Omental fat pad (tissue), 3 donors: ENCODE measurements at regions not wholly inside any gene's neighbourhood (a gene's known extent, or its start where the extent isn't known, plus 50 kb on each side); places are given as distances from the start of the nearest gene placed in this dataset.

ENCODE experiments used
- ATAC-seq: fragments of 150-250 bp; one replicate; pipeline ENCODE4 v1.9.1; 2016; ENCODE audit warnings: mild to moderate bottlenecking, moderate library complexity; ENCODE audit not compliant: low FRiP score
- DNase-seq: peaks from one replicate; pipeline ENCODE4 v3.0.0-alpha.2; 2019; ENCODE audit warnings: low spot score
- CTCF ChIP-seq, 3 donors: fragments of 450-650 bp; IDR thresholded peaks; one replicate each; pipeline ENCODE4 v1.5.1; 2016 to 2017; ENCODE audit warnings: antibody characterized with exemption in 3 of 3, mild to moderate bottlenecking in 3 of 3, moderate library complexity in 2 of 3

- no peak for ATAC-seq
- TF ChIP-seq CTCF (IDR thresholded peaks at IDR 0.05), result no peak
- DNase-seq, result no peak
Observed at GRCh38 chr10:14384915-14385314, 54.2 kb upstream of the FRMD4A start.

GRCh38 chr10:14384116-14384730, 53.5 kb upstream of the FRMD4A start:
- DNase-seq (no peak), ATAC-seq (no peak)
- TF ChIP-seq CTCF (IDR thresholded peaks at IDR 0.05), result no peak

GRCh38 chr10:14383266-14383665, 52.5 kb upstream of the FRMD4A start:
- ATAC-seq (no peak), DNase-seq (no peak)
- no peak for TF ChIP-seq CTCF (IDR thresholded peaks at IDR 0.05)

GRCh38 chr10:14382531-14382930, 51.8 kb upstream of the FRMD4A start:
- ATAC-seq, result no peak
- DNase-seq, result no peak
- TF ChIP-seq CTCF (IDR thresholded peaks at IDR 0.05), result no peak

GRCh38 chr10:14382022-14382421, 51.3 kb upstream of the FRMD4A start:
- no peak for DNase-seq
- ATAC-seq, result no peak
- TF ChIP-seq CTCF (IDR thresholded peaks at IDR 0.05), result no peak

GRCh38 chr10:14381475-14381874, 50.8 kb upstream of the FRMD4A start:
- no peak for TF ChIP-seq CTCF (IDR thresholded peaks at IDR 0.05)
- DNase-seq (no peak), ATAC-seq (no peak)

- ATAC-seq (no peak), DNase-seq (no peak)
- no peak for TF ChIP-seq CTCF (IDR thresholded peaks at IDR 0.05)
Observed at GRCh38 chr10:14380746-14381145, 50.0 kb upstream of the FRMD4A start.
